Activated CD8-positive, alpha-beta memory T cell treated with anti-CD3 and anti-CD28 coated beads for 48 hours (primary cell): ENCODE measurements at regions not wholly inside any gene's neighbourhood (a gene's known extent, or its start where the extent isn't known, plus 50 kb on each side); places are given as distances from the start of the nearest gene placed in this dataset.
"Not testable (repeated sequence)": the region's sequence is repeated elsewhere in the genome, so short reads cannot be mapped to it uniquely, and the experiment has no call there.

ENCODE experiments used
- DNase-seq, 3 experiments: peaks; one replicate each; pipeline ENCODE4 v3.0.0-alpha.2; 2020; ENCODE audit warnings: low read depth in 2 of 3, low spot score in 2 of 3

DNA sequence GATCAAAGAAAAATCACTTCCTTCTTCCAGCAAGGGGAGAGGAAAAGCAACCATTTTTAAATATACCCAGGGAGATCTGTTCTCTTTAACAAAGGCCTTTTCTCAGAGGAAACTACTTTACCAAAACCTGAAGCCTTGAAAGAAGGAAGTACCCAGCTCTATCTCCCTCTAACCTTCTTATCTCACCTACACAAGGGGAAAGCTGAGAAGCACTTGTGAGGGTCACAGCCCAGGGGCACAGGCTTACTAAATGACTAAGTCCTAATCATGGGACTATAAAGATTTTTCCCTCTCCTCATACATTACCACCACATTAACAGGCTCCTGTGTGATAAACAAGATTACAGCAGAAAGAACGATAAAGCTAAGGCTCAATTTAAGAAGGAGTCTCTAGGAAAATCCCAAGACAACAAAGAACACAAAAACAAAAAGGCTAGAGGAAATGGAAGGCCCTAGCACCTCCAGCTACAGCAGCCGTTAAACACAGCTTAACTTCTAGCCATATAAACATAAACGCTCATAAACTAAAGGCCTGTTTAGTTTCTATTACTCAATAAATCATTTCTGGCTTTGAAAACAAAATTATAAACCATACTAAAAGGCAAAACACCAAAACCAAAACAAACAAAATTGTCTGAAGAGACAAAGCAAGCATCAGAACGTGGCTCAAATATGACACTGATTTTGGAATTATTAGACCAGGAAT, 284.9 kb upstream of the ECI2 start:
- no peak for DNase-seq

DNA sequence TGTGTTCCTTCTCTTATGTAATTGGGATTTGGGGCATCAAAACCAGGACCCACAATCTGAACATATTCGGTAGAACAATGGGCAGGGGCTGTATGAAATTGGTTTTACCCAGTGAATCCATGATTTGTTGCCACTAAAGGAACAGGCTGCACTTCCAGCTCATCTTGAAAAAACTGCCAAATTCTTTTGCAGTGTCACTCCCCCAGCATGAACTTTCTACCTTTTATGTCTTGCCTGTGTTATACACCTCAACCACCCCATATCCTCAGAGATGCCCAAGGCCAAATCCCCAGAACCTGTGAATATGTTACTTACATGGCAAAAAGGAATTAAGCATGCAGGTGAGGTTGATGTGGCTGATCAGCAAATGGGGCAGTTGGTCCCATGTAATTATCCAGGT, 280.2 kb upstream of the ECI2 start:
- DNase-seq = no peak

DNA sequence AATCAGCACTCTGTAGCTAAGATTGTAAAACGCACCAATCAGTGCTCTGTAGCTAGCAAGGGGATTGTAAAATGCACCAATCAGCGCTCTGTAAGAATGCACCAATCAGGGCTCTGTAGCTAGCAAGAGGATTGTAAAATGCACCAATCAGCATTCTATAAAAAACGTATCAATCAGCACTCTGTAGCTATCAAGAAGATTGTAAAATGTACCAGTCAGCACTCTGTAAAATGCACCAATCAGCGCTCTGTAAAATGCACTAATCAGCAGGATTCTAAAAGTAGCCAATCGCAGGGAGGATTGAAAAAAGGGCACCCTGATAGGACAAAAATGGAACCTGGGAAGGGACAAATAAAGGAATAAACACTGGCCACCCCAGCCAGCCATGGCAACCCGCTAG, 278.7 kb upstream of the ECI2 start:
- not testable (repeated sequence) for DNase-seq

DNA sequence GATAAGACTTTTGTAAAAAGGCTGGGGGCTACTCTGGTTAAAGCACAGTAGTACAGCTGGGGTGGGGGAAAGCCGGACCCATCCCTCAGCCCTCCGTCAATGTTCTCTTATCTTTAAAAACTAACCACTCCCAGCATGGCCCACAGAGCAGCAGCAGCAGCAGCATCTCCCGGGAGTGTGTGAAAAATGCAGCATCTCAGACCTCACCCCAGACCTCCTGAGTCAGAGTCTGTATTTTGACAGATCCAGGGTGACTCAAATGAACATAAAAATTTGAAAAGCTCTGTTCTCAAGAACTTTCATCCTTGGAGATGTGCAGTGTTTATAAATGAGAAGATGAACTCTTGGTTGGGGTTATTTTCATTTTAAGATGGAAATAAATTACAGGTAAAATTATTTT, 277.7 kb upstream of the ECI2 start:
- DNase-seq = no peak

DNA sequence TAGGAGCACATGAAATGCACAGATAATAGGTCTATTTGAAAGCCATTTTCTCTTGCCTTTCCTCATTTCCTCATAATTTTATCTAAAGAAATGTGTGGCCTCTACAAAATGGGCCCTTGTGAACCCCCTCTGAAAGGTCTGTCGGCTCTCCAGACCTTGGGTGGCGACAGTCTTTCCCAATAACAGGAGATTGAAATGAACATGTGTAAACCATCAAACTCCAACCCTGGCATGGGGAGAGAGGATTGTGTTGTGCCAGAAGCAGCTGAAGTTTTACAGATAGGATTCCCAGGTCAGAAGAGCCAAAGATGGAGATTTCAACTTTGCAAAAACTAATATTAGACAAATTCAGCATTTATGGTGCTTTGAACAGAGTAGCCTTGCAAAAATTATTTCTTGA, 277.1 kb upstream of the ECI2 start:
- no peak for DNase-seq

DNA sequence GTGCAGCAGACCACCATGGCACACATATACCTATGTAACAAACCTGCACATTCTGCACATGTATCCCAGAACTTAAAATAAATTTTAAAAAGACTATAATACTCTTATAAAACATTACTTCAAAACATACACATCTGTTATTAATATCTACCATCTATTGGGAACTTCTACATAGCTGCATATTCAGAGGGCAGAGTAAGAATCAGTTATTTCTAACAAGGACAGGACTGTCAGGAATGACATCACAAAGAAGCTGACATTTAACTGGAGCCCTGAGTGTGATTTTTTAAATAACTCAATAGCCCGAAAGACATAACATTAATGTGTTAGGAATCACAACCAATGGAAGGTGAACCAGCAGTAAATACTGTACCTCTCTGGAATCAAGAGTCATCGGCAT, 276.7 kb upstream of the ECI2 start:
- no peak for DNase-seq

DNA sequence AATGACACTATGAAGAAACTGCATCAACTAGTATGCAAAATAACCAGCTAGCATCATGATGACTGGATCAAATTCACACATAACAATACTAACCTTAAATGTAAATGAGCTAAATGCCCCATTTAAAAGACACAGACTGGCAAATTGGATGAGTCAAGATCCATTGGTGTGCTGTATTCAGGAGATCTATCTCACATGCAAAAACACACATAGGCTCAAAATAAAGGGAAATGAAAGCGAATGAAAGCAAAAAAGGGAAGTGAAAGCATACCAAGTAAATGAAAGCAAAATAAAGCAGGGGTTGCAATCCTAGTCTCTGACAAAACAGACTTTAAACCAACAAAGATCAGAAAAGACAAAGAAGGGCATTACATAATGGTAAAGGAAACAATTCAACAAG, 272.3 kb upstream of the ECI2 start:
- DNase-seq = not testable (repeated sequence)

DNA sequence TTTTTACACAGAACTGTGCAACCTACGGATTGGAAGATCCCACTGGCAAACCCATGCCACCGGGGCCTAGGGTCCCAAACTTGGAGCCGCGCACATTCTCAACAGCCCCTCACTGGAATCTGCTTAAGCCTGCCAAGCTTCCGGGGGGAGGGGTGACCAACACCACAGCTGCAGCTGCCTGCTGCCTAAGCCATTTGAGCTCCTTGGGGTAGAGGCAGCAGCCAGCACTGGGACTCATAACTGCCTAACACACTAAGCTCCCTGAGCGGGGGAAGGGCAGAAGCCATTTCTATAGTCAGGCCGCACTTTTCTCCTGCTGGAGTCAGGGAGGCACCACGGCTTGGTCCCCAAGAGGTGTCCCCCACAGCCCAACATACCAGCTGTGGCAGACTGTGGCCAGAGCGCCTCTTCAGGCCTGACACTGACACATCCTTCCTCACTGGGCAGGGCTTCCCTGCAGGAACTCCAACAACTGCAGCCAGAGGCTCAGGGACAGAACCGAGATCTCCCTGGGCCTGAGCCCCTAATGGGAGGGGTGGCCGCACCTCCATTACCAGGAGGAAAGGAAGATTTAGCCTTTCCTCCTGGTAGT, 270.3 kb upstream of the ECI2 start:
- no peak for DNase-seq

DNA sequence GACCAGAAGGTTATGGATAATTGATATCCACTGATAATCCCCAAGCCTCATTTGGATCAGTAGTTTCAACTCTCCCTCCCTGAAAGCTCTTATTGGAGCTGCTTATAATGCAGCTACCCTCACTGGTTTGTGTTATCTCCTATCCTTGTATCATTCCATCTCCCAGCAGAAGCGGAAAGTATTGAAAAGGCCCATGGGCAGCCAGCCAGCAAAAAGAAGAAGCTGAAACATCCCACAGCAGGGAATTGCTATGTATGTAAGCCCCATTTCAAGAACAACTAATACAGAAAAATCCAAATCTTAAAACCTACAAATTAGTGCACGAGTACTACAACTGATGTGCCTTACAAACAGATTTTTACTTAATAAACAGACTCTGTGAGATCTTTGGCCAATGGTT, 269.0 kb upstream of the ECI2 start:
- no peak for DNase-seq

DNA sequence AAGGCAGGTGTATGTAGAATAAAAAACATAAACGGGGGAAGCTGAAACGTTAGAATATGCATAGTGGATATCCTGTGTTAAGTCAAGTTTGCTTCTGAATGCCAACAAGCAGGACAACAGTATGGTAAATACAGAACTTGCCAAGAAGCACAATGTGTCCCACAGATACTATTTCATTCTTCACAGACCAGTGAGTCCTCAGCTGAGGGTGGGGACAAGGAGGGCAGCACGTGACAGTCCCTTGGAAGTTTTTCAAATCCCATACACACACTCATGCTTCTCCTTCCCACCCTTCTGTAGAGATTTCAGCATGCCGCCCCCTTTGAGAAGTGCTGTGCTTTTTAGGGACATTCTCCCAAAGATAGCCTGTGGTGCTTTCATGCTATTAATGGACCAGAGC, 268.5 kb upstream of the ECI2 start:
- DNase-seq = no peak

DNA sequence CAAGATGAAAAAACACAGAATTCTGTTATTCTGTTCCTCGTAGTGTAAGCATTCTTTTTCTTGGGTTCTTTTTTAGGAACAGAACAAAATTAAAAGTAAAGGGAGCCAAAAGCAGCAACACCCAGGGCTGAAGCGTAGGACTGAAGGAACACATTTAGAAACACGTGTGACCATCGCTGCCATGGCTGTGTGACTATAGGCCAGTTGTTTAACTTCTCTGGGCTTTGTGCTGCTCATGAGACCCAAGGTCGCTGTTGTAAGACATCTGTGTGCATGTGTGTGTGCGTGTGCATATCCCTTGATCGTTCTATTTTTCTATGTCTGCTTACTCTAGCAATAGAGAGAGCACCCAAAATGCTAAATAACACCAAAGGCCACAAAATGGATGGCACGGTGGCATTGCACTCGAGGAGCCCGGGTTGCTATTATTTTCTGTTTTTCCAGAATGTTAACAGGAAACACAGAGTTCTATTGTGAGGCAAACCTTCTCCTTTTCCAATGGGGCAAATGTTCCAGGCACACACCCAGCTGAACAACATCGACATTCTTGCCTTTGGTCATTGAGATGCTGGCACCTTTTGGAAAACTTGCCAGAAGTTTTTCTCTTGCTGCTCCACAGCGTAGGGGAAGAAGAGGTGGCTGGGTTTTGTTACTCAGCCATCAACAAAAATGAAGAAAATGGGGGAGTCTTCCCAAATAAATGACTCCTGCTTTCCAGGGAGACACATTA, 267.8 kb upstream of the ECI2 start:
- no peak for DNase-seq

DNA sequence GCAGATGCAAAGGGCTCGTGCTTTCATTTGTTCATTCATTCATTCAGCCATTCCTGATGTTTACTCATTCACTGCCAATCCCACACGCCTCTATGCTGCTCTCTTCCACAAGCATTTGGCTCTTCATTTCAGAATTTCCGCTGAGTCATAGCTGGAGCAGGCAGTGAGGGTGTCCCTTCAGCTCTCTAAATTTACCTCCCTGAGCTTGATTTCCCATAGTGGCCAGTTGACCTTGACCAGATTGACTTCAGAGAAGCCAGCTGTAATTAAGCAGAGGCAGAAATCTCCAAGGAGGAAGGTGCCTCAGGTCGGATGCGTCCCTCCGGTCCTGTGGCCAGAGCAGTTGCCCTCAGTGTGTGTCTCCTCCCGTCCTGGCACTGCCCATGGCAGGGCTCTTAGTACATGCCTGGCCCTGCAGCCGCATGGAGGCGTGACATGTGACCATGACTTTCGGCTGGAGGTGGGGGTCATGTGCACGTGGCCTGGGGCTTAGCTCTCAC, 267.2 kb upstream of the ECI2 start:
- DNase-seq = no peak

DNA sequence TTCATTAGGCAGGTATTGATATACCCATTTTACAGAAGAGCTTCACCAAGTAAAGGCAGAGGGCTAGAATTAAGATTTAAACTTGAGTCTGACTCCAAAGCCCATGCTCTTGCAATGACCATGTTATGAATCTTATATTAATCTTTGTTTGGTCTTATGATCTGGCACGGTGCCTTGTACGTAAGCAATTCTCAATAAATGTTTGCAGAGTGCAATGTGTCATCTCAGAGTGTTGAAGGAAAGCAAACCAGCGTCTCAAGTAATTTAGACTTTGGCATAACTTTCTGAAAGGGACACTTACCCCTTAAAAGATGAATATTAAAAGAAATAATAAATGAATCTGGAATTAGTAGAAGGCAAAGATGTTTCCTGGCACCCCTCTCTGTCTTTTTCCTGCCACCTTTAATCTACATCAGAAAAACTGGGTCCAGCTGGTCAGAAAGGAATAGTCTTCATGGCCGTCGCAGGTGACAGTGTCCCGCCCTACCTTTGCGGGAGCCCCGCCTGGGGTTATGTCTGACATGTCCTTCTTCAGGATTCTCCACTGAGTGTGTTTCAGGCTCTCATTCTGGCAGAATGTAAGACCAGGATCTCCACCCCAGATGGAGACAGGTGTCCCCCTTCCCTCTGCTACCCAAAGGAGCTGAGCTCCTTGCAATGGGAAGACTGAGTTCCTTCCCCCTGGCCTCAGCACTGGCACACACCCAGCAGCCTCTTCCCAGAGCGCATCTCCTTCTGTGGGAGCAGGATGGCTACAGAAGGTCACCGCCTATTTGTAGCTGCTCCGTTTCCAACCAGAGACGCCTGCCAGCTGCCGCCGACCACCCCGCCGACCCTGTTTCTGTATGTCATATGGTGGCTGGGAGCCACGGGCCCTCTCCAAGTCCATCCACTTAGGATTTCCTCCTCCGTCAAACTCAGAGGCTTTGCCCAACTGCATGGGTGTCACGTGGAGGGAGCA, 266.3 kb upstream of the ECI2 start:
- DNase-seq = no peak

DNA sequence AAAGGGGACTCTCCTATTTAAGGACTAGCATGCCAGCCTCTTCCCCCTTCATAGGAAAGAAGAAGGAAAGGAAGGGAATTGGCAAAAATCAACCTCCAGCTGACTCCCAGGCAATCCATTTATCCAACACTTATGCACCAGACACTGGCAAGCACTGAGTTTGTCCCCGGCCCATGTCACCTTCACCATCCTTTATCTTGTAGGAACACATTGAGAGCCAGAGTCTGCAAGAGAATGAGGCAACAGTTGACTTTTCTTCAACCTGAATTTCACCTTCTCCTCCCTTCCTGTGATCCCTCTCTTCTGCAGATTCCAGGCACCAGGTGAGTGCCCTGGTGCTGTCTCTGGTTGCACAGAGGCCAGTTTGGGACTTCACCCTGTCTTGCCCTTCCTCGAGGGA, 264.3 kb upstream of the ECI2 start:
- DNase-seq = no peak

DNA sequence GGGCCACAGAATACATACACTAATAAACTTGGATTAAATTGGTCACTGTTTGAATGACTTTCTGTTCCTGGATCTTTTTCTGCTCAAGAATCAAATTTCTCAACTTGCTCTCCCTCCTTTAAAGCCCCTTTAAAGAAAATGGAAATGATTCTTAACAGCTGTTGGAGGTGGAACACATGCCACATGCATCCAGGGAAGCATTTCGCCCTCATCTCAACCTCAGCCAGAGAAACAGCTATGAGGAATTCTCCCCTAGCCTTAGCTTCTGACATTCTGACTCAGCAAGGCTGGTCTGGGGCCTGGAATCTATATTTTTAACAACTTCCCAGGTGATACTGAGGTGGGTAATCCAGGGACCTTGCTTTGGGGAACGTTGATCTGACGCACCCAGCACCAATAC, 263.4 kb upstream of the ECI2 start:
- DNase-seq = no peak

DNA sequence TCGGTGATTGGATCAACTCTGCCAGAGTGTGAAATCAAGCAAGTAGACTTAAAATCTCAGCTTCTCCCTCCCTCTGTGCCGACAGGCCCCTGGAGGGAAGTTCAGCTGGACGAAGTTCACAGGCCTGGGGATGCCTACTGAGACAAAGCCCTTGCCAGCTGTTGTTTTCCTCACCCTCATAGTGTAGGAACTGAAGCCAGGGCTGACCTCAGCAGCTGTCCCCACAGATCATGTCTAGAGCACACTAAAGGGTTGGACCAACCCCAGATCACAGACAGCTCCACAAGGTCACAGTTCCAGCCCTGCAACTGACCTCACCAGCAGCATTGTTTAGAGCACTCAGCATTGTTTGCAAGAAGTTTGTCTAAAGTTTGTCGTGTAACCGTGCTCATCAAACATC, 261.9 kb upstream of the ECI2 start:
- no peak for DNase-seq

DNA sequence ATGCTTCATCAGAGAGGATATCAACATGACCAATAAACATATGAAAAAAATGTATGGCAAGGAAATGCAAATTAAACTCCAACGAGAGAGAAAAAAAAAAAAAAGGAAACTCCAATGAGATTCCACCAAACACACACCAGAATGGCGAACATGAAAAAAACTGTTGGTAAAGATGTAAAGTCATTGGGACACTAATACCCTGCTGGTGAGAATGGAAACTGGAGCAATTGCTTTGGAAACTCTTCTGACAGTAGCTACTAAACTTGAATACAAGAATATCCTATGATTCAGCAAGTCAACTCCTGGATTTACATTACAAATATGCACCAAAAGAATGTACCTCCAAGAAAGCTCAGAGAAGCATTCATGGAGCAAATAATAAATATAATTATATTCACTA, 260.7 kb upstream of the ECI2 start:
- DNase-seq = no peak

DNA sequence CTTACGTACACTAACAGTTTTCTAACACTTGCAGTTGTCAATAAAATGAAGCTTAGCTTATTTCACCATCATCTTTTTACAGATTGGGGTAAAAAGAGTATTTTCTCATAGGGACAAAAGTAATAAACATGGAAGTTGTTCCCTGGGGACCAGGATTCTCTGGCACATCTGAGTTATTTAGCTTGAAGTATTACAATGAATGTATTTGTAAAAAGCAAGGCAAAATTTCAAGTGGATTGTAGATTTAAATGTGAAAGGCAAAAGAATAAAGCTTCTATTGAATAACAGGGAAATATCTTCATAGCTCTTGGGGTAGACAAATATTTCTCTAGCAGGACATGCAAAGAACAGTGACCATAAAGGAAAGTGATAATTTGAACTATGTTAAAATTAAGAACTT, 260.0 kb upstream of the ECI2 start:
- no peak for DNase-seq

DNA sequence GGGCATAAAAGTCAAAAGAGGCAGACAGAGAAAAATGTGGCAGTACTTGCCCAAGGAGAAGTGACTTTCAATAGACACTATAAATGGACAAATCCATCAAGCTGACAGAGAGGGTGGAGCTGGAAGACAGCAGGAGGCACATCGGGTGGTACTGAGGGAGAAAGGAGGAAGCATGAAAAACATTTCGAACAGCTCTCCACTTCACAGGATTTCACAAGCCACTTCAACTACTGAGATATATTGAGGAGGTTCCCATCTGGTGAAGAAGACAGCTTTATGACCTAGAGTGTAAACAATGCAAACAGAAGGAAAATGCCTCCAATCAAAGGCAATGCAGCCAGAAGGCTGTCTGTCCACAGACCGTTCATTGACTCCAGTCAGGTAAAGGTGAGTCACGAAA, 259.4 kb upstream of the ECI2 start:
- DNase-seq = no peak

DNA sequence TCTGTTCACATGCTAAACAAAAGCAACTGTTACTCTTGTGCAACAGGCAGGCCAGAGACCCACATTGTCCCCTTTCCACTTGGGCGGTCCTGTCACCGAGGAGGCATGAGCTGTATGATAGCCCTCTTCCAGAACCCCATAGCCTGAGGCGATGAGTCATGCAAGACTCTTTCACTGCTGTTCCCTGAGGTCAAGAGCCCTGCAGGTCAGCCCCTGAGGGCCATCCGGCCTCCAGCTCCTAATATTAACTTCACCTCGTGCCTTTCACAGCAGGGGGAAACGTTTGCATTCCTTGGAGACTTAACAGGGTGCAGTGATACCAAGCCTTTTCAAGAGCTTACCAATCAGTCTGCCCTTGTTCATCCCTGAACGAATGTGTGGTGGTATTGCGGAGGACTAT, 253.3 kb upstream of the ECI2 start:
- no peak for DNase-seq

DNA sequence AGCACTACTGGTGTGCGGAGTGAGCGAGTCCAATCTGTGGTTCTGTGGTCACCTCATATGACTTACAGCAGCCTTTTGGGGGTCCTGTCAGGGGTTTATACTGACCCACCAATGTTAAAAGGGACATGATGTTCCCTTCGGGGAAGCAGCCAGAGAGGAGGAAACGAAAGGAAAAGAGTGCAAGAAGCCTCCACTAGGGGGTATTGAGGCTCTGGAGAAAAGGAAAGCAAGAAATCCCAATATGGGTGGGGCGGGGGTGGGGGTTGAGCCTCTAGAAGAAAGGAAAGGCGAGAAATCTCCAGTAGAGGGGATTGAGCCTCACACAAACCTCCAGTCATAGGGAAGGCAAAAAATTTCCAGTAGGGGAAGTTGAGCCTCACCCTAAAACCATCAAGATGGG, 249.3 kb upstream of the ECI2 start:
- no peak for DNase-seq
